Epidermal melanocyte (primary cell): ENCODE measurements at regions not wholly inside any gene's neighbourhood (a gene's known extent, or its start where the extent isn't known, plus 50 kb on each side); places are given as distances from the start of the nearest gene placed in this dataset.

Source experiments
- DNase-seq: peaks from one replicate; pipeline ENCODE4 v3.0.0; 2011; ENCODE audit warnings: low spot score; ENCODE audit not compliant: insufficient read length

- no peak for DNase-seq
Observed at GRCh38 chr2:150110548-150110947, 376.9 kb downstream of the RND3 start.

GRCh38 chr2:150109912-150110311 lies 377.6 kb downstream of the RND3 start:
- no peak for DNase-seq

GRCh38 chr2:150109028-150109427 lies 378.4 kb downstream of the RND3 start:
- DNase-seq = no peak

GRCh38 chr2:150107816-150108215 lies 379.7 kb downstream of the RND3 start:
- no peak for DNase-seq

DNA sequence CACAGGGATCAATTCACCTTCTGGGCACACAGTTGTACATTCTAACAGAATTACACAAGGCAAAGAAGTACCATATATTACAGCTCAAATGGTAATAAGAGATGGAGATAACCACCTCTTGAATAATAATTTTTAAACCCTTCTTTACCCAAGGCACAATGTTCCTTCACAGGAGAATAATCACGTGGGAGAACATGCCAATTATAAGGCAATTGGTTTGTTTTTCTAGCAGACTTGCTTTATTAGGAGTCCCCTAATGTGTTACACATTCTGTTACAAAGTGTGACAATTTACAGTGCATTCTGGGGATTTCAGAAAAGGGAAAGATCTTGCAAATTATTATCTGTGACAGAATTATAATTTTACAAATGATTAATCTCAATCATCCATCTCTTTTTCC lies 380.3 kb downstream of the RND3 start:
- DNase-seq = no peak

DNA sequence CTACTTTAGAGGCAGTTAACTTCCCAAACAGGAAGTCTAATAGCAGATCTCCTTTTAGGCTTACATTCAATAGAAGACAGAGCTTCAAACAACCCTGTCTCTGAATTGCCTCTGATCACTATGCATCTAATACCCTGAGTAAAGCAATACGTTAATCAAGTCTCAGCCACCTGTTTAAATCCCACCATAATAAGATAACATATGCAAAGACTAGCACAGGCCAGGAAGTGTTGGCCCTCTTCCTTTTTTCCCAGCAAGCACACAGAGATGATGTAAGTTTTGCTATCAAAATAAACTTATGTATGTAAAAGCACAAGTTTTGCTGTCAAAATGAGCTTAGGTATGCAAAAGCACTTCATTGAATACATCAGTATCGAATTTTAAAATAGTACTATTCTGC lies 385.5 kb downstream of the RND3 start:
- DNase-seq = no peak

DNA sequence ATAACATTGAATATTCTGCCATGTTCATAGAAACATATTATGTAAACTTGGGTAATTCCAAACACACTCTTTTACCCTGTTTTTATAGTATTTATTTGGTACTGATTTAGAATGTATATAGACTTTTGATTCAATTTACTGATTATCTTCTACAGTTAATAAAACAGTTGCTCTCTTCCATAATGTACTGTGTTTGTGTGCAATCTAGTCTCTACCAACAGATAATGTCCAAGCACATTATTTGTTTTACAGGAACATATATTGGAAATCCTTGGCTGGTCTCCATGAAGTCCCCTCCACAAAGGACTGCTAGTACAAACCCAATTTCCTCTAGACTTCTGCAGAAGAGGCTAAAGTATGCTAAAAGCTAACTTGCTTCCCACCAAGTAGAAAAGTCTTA lies 386.6 kb downstream of the RND3 start:
- no peak for DNase-seq

DNA sequence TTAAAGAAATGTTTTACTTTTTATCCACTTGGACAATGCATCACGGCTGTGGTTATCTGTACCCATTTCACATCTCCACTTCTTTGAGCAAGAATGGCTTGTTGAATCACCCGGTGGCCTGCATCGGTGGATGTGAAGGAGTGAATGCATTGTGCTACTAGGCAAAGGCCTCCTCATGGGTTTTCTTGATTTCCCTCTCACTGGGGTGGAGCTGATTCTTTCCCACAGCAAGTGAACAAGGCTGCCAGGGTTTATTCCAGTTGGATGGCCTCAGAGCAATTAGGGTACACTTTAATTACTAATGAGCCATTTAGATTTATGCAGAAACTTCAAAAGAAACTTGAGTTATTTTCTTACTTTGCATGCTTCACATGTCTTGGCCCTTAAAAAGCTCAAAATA lies 387.1 kb downstream of the RND3 start:
- DNase-seq = no peak

DNA sequence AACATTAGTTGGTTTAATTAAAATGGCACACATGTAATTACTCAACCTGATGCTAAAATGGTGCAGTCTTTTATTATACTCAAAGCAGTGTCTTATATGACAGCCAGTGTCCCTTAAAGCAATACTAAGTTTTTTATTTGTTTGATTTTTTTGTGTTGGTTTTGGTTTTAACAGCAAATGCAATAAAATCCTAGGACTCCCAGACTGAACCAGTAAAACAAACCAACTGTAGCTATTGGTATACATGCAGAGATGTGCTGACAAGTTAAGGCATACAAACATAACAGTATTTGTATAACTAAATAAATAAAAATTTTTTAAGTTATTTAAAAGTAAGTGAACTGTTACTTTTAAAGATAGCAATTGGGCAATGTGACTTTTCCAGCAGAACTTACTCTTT lies 387.7 kb downstream of the RND3 start:
- no peak for DNase-seq

DNA sequence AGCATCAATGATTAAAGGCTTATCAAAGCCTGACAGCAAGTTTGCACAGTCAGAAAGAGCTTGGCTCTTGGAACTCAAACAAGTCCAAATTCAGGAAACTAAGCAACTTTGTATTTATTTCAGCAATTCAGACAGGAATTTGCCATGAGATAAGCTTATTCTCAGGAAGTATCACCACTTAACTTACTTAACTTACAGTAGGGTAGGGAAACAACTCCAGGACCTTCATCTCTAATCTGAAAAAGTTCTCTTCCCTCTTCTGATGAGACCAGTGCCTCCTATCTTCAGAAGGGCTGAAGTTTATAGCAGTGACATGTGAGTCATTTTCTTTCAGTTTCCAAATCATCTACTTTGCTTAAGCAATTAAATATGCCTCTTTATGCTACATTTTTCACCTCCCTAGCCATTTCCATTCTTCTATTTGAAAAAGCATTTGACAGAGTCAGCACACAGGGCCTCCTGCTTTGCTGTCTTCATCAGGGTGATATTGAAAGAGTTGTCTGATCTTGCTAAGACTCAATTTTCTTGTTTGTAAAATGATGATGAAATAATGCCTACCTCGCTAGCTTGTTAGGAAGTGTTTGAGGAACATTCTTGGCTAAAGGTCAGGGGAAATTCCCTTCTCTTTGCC lies 389.5 kb downstream of the RND3 start:
- no peak for DNase-seq

DNA sequence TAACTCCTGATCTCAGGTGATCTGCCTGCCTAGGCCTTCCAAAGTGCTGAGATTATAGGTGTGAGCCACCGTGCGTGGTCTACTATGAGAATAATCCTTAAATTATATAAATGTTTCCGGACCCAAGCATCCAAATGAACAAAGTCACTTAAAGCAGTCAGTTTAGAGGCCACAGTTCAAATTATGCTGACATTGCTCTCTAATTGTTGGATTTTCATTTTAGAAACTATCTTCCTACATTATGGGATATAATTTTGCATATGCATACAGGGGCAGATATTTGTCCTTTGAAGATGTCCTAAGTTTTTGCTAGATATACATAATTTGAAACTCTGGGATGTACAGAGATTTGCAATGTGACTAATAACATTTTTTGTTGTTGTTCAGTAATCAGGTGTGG lies 390.1 kb downstream of the RND3 start:
- no peak for DNase-seq

DNA sequence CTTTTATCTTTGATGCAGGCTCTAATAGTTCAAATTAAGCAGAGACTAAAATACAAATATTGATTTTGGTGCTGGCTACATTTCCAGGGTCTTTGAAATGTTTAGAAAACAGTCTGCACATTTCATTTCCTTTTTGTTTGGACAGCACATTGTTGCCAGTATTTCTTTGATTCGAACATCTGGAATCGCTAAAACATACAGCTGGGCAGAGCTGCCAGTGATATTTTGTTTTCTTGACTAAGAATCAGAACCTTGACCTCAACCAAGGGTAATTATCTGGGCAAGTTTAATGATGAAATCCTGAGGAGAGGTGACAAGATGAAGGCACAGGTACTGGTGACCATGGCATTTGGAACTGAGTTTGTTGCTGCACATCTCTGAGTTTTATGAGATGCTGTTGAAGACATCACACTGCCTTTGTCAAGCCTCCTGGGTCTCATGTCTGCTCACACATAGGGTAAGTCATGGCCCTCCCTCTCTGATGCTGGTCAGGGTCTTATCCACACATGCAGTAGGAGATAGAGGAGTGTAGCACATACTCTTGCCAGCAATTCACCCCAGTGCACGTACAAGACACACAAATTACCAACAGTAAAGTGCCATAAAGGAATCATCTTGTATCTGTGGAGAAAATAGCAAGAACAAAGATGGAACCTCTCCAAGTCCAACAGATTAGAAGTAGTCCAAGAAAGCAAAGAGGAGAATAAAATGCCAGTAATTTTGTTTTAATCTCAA lies 391.9 kb downstream of the RND3 start:
- DNase-seq = no peak

GRCh38 chr2:150091846-150092245 lies 395.6 kb downstream of the RND3 start:
- DNase-seq = no peak

DNA sequence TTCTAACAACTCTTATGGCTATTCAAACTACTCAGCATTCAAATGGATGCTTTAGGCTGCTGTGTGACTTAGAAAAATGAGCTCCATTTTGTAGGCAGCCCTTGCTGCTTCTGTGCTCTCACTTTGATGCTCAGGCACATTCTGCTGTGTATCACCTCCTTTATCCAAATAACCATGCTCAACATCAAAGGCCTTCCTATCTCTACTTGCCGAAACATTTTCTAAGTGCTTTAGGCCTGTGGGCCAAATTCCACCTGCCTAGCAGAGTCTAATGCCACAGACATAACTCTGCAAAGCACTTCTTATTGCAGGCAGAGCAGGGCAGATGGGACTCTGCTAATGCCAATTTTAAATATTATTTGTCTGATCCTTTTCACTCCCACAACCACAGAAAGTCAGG lies 397.4 kb downstream of the RND3 start:
- DNase-seq = no peak

DNA sequence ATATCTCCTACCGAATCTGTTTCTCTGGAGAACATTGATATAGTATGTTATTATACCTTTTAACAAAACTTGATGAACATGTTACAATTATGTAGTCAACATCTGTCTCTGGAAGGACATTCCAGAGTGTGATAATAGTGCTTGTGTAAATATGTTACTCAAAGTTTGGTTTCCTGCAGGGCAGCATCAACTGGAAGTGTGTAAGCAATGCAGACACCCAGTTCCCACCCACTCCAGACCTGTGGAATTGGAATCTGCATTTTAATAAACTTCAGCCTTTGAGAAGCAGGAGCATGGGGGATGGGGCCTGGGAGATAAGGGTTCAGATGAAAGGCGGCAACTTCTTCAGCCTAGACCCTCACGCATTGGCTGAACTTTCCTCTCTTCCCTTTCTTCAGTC lies 398.9 kb downstream of the RND3 start:
- DNase-seq = no peak

GRCh38 chr2:150085478-150085877 lies 402.0 kb downstream of the RND3 start:
- no peak for DNase-seq

- DNase-seq = no peak
Observed at GRCh38 chr2:150081775-150082481, 405.5 kb downstream of the RND3 start.

DNA sequence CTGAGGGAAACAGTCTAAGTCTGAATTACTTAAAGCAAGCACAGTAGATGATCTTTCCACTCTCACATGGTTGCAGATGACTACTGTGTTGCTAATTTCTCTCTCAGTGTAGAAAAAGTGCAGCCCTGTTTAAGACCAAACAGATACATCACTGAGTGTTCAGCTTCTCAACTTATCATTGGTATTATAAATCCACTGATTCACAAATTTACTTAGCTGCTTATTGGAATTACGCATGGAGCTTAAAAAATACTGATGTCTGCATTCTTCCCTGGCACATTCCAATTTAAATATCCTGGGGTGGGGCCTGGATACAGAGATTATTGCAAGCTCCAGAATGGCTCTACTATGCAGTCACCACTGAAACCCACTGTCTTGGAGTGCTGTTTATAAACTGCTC lies 411.2 kb downstream of the RND3 start:
- no peak for DNase-seq

- DNase-seq = no peak
Observed at GRCh38 chr2:150075831-150076230, 411.6 kb downstream of the RND3 start.

GRCh38 chr2:150066490-150066889 lies 421.0 kb downstream of the RND3 start:
- no peak for DNase-seq

DNA sequence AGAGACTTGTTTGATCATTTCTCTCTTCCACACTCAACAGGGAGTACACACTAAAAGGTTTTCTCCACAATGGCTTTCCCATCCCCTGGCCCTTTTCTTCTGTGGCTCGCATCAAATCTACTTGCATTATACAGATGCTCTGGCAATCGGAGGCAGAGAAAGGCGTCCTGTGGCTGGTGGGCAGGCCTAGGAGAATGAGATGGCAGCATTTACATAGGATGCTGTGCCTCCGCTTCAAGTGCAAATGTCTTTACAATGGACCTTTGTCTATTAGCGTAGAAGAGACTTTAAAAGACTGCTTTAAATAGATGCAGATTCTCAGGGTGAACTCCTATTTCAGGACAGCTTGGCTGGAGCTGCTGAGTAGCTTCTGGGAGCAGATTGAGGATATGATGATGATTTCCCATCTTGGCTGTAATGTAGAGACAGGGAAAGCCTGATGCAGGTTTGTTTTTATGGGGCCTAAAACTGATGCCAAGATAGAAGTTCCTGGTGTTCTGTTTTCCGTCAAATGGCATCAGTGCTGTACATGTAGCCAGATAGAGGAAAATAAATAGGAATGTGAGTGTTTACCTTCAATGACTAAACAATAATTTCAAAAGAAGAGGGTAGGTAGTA lies 423.4 kb downstream of the RND3 start:
- no peak for DNase-seq

DNA sequence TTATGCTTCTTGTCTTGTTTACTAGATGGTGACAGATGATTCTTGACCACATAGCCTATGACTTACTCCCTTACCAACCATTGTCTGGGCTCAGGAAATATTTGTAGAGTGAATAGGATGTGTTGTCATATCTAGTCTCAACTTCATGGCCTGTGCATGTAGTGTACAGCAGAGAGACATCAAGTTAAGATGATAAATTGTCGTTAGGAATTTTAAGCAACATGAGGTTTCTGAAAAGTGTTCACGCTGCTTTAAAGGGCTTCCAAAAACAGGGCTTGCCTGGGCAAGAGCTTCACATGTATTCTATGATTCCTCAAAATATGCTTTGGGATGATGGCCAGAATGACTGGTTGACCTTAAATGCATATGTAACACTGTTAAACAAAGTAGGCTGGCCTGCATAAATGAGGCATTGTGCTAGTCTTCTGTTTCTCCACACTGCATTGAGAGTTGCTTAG lies 424.0 kb downstream of the RND3 start:
- DNase-seq = no peak
